HAP-1 (cell line): ENCODE measurements at regions not wholly inside any gene's neighbourhood (a gene's known extent, or its start where the extent isn't known, plus 50 kb on each side); places are given as distances from the start of the nearest gene placed in this dataset.

Source experiments
- DNase-seq, 2 experiments: peaks; one replicate each; pipeline ENCODE4 v3.0.0-alpha.2; 2016 to 2020; ENCODE audit warnings: low spot score in 2 of 2
- H3K27me3 ChIP-seq: fragments of 250-450 bp; sonication (Bioruptor Pico); 2 replicates; pipeline ENCODE4 v1.5.1; 2020; ENCODE audit warnings: low read depth, mild to moderate bottlenecking, moderate library complexity
- H3K36me3 ChIP-seq: fragments of 250-450 bp; sonication (Bioruptor Pico); replicated peaks from 2 replicates; pipeline ENCODE4 v1.5.1; 2020; ENCODE audit warnings: mild to moderate bottlenecking
- H3K4me1 ChIP-seq: fragments of 250-450 bp; sonication (Bioruptor Pico); 2 replicates; pipeline ENCODE4 v1.5.1; 2020; ENCODE audit warnings: mild to moderate bottlenecking
- H3K4me3 ChIP-seq: fragments of 250-450 bp; sonication (Bioruptor Pico); 2 replicates; pipeline ENCODE4 v1.5.1; 2020; ENCODE audit warnings: mild to moderate bottlenecking, moderate library complexity
- H3K9me3 ChIP-seq: fragments of 250-450 bp; sonication (Bioruptor Pico); 2 replicates; pipeline ENCODE4 v1.5.1; 2020; ENCODE audit warnings: mild to moderate bottlenecking, moderate library complexity
- in situ Hi-C: fragments of 300-500 bp; cut with MboI; formaldehyde crosslinking; loops from 3 replicates; pipeline ENCODE4 v1.14.3; 2020; ENCODE audit warnings: low sequenced_read_pairs, inconsistent platforms, mixed read lengths

DNA sequence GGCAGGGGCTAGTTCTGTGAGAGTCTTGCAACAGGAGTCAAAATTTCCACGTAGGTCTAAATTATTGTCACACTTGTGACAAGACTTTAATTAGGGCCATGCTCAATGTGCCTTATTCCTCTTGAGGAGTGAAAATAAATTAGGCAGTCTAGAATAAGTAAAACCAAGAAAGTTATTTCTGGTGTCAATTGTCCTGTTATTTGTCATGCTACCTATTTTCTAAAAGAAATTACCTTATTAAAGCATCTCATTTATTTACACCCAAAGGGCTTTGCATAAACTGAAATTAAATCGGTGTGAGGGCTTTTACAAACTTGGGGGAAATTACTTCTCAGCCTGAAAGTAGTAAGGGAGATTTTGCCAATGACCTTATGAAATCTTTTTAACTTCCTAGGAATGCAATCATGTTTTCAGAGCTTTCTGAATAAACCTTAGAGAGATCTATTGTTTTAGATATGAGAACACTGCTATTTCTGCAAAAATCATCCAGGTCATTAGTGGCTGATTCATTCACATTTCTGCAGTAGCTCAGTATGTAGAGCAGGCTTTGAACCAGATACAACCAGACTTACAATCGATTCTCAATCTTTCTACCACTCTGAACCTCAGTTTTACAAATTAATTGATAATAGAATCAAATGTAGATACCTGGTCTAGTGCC lies 221.2 kb upstream of the SAMSN1 start:
- no peak for DNase-seq
- no peak overlapping the region for H3K4me3 ChIP-seq
- H3K36me3 ChIP-seq: no peaks in the 10 kb centered on the region
- in situ Hi-C loops: no loop called here
- H3K4me1 ChIP-seq: no peaks in the 10 kb centered on the region
- H3K9me3 ChIP-seq: no peaks in the 10 kb centered on the region
- no peaks in the 10 kb centered on the region for H3K27me3 ChIP-seq

DNA sequence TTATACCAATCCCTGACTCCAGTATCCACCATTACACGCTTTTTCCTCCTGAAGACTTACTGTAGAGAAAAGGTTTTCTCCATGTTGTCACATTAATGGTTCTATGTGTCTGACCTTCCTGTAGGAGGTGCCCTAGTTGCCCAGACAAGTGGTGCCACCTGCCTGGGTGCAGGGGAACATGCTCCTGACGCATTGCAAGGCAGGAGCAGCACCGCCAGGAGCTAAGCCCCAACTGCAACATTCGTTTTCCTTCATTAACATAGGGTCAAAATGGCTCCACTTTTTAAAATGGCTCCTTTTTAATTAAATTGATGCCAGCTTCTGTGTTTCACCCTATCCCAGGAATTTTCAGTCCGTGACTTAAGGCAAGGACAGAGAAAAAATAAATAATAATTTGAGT lies 220.1 kb upstream of the SAMSN1 start:
- no peak overlapping the region for H3K4me3 ChIP-seq
- H3K4me1 ChIP-seq: no peaks in the 10 kb centered on the region
- DNase-seq: no peak
- H3K27me3 ChIP-seq: no peaks in the 10 kb centered on the region
- no peaks in the 10 kb centered on the region for H3K9me3 ChIP-seq
- H3K36me3 ChIP-seq: no peaks in the 10 kb centered on the region
- in situ Hi-C loops: no loop called here

DNA sequence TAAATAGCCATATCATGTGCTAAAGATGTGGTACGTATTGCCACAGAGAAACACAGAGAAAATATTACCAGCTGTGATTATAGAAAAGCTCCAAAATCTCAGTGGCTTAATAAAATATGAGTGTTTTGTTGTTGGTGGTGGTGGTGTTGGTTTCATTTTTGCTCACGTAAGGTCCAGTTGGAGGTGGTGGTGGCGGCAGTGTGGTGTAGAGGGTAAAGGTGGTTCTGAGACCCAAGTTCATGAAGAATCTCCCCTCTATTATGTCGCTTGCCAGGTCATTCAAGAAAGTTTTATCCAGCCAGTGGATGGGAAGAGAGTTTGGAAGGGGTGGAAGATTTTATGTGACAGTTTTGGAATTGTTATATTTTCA lies 217.6 kb upstream of the SAMSN1 start:
- Histone ChIP-seq H3K36me3 (no peaks in the 10 kb centered on the region), H3K4me3 (no peak overlapping the region), H3K27me3 (no peaks in the 10 kb centered on the region), H3K9me3 (no peaks in the 10 kb centered on the region), H3K4me1 (no peaks in the 10 kb centered on the region)
- no peak for DNase-seq
- in situ Hi-C loops: no loop called here

DNA sequence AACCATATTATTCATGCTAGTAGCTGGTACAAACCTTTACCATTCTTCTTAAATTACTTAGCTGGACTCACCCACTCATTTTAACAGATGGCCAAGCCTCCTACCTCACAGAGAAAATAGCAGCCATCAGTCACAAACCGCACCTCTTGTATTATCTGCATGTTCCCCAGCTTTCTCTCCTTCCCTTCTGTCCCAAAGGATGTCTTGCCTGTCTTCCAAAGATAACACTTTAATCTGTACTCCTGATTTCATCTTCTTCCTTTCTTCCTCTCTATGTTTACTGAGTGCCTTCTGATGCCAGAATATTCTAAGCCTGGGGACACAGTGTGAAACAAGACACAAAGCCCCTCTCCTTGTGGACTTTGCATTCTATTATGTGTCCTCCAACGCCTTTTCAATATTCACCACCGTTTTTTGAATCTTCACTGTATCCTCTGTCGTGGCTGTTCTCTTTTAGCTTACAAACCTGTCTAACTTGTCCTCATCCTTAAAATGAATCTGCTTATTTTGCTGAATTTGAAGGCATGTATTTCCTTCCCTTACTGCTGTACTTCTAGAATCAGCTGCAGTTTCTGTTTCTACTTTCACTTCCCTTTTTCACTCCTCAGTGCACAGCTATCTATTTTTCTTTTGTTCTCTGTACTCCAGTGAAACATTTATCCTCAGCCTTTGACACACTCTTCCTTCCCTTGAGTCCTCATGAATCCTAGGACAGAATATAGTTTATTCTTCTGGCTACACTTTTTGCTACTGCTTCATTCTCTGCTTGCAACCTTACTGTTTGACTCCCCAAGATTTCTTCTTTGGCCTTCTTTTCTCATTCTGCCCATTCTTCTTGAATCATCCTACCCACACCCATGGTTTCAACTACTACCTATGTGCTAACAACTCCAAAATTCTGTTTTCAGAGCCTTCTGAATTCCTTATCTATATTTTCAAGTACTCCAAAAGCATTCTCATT lies 216.9 kb upstream of the SAMSN1 start:
- no peak for DNase-seq
- H3K4me3 ChIP-seq: no peak overlapping the region
- in situ Hi-C loops: no loop called here
- no peaks in the 10 kb centered on the region for H3K9me3 ChIP-seq
- H3K36me3 ChIP-seq: no peaks in the 10 kb centered on the region
- H3K27me3 ChIP-seq: no peaks in the 10 kb centered on the region
- H3K4me1 ChIP-seq: no peaks in the 10 kb centered on the region

DNA sequence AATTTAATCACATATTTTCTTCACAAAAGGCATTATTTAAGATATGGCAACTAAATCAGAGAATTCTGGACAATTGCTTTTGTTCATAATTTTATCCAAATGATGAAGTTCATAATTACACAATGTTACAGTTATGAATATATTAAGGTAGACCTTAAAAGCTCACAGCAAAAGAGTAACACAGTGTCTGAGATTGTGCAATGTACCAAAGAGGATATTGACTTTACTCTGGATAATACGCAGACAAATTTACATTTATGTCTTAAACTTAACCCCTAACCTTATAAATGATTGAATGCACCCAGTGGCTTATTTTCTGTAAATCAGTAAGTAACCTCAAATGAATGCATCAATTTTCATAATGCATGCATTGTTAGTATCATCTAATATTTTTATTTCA lies 216.2 kb upstream of the SAMSN1 start:
- Histone ChIP-seq H3K9me3 (no peaks in the 10 kb centered on the region), H3K36me3 (no peaks in the 10 kb centered on the region), H3K4me1 (no peaks in the 10 kb centered on the region), H3K27me3 (no peaks in the 10 kb centered on the region), H3K4me3 (no peak overlapping the region)
- in situ Hi-C loops: no loop called here
- no peak for DNase-seq

DNA sequence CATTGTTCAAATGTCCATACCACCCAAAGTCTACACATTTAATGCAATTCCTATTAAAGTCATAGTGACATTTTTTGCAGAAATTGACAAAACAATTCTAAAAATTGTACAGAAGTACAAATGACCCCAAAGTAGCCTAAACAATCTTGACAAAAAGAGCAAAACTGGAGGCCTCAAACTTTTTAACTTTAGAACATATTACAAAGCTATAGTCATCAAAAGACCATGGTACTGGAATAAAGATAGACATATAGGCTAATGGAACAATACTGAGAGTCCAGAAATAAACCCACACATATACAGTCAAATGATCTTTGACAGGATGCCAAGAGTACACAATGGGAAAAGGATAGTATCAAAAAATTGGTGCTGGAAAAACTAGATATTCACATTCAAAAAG lies 213.2 kb upstream of the SAMSN1 start:
- Histone ChIP-seq H3K9me3 (no peaks in the 10 kb centered on the region), H3K27me3 (no peaks in the 10 kb centered on the region), H3K4me3 (no peak overlapping the region), H3K36me3 (no peaks in the 10 kb centered on the region), H3K4me1 (no peaks in the 10 kb centered on the region)
- no peak for DNase-seq
- in situ Hi-C loops: no loop called here

DNA sequence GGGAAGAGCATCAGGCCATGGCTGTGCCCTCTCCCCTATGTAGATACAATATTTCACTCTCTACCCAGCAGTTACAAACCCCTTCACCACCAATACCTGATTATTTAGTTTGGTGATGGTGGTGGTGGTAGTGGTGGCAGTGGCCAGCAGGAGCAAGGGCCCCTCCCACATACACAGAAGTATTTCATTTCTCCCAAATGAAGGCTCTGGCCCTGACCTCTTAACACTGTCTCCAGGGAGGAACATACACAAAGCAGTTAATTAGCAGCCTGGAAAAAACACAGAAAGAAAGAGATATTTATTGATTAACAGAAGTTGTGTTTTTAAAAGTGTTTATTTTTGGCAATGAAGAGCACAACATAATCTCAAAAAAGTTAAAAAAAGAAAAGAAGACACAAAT lies 212.7 kb upstream of the SAMSN1 start:
- no peaks in the 10 kb centered on the region for H3K36me3 ChIP-seq
- H3K9me3 ChIP-seq: no peaks in the 10 kb centered on the region
- no peaks in the 10 kb centered on the region for H3K27me3 ChIP-seq
- no peaks in the 10 kb centered on the region for H3K4me1 ChIP-seq
- no peak for DNase-seq
- H3K4me3 ChIP-seq: no peak overlapping the region
- in situ Hi-C loops: no loop called here

DNA sequence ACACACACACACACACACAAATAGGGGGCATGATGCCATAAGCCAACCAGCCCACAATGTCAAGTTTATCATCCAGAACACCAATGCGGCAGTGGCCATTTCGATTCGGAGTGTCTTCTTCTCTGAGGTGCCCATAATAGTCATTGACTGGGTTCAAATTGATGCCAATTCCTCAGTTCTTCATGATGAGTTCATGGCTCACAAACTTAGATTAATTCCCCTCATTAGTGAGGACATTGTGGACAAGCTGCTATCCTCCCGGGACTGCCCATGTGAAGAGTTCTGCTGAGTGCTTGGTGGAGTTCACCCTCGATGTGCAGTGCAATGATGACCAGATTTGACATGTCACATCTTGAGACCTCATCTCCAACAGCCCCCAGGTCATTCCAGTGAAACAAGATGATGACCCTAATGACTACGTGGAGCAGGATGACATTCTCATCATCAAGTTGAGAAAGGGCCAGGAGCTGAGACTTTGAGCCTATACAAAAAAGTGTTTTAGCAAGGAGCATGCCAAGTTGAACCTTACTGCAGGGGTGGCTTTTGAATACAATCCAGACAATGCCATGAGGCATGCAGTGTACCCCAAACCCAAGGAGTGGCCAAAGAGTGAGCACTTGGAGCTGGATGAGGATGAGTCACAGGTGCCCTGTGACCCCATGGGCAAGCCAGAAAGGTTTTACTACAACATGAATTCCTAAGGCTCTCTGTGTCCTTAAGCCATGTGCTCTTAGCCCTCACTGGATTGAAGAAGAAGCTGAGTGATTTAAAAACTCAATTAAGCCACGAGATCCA lies 211.6 kb upstream of the SAMSN1 start:
- H3K9me3 ChIP-seq: no peaks in the 10 kb centered on the region
- in situ Hi-C loops: no loop called here
- DNase-seq: no peak
- H3K4me1 ChIP-seq: no peaks in the 10 kb centered on the region
- no peaks in the 10 kb centered on the region for H3K27me3 ChIP-seq
- no peak overlapping the region for H3K4me3 ChIP-seq
- no peaks in the 10 kb centered on the region for H3K36me3 ChIP-seq

DNA sequence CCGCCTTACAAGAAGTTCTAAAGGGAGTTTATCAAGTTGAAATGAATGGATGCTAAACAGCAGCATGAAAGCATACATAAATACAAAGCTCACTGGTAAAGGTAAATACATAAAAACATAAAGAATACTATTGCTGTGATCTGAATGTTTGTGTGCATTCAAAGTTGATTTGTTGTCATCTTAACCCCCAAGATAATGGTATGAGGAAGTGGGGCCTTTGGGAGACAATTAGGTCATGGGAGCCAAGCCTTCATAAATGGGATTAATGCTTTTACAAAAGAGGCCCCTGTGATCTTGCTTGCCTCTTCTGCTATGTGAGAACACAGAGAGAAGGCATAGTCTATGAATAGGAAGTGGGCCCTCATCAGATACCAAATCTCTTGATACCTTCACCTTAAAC lies 209.0 kb upstream of the SAMSN1 start:
- H3K9me3 ChIP-seq: no peaks in the 10 kb centered on the region
- no peaks in the 10 kb centered on the region for H3K4me1 ChIP-seq
- no peak for DNase-seq
- H3K4me3 ChIP-seq: no peak overlapping the region
- in situ Hi-C loops: no loop called here
- no peaks in the 10 kb centered on the region for H3K27me3 ChIP-seq
- no peaks in the 10 kb centered on the region for H3K36me3 ChIP-seq

DNA sequence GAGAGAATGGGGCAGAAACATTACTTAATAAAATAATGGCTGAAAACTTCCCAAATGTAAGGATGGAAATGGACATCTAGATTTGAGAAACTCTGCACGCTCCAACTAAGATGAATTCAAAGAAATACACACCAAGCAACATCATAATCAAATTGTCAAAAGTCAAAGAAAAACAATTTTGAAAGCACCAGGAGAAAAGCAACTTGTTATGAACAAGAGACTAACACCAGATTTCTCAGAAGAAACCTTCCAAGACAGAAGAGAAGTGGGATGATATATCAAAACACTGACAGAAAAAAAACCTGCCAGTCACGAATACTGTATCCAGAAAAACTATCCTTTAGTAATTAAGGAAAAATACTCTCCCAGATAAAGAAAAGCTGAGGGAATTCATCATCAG lies 208.6 kb upstream of the SAMSN1 start:
- no peaks in the 10 kb centered on the region for H3K9me3 ChIP-seq
- no peaks in the 10 kb centered on the region for H3K27me3 ChIP-seq
- DNase-seq: no peak
- no peak overlapping the region for H3K4me3 ChIP-seq
- no peaks in the 10 kb centered on the region for H3K36me3 ChIP-seq
- in situ Hi-C loops: no loop called here
- no peaks in the 10 kb centered on the region for H3K4me1 ChIP-seq

DNA sequence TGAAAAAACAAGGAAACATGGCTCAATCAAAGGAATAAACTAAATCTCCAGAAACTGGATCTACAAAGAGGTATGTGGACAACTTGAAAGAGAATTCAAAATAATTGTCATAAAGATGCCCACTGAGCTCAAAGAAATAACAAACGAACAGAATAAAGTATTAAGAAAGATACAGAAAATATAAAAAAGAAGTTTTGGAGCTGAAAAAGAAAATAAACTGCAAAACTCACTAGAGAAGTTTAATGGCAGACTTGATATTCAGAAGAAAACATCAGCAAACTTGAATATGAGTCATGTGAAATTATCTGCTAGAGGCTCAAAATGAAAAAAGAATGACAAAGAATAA lies 208.1 kb upstream of the SAMSN1 start:
- no peaks in the 10 kb centered on the region for H3K36me3 ChIP-seq
- no peak for DNase-seq
- H3K9me3 ChIP-seq: no peaks in the 10 kb centered on the region
- H3K4me3 ChIP-seq: no peak overlapping the region
- in situ Hi-C loops: no loop called here
- H3K4me1 ChIP-seq: no peaks in the 10 kb centered on the region
- no peaks in the 10 kb centered on the region for H3K27me3 ChIP-seq

DNA sequence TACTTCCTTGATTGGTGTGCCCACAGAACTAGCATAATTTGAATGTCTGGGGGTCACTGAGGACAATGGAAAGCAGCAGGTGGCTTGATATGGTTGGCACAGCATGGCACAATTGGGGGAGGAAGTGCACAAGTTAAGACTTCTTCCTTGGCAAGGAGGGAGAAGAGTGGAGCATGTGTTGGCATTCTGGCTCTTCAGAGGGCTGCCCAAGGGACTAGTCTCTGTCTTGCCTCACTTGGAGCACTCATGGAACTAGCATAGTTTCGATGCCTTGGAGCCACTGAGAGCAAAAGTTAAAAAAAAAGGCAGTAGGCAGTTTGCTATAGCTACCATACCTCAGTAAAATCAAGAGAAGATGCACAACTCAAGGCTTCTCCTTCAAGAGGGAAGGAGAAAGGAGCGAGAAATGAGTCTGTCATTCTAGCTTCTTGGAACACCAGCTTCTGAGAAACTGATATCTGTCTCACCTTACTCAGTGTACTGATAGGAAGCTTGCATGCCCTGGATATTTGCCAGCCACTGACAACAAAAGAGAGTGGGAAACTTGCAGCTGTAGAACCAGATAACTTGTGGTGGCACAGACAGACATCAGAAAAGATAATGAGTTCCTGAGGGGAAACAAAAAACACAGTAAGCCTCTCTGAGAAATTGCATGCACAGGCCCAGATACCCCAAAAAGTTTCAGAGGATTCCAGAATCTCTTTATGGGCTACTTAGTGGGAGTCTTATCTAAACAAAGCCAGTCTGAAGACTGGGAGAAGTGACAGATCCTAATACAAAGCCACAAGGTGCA lies 207.5 kb upstream of the SAMSN1 start:
- no peaks in the 10 kb centered on the region for H3K9me3 ChIP-seq
- no peak for DNase-seq
- no peaks in the 10 kb centered on the region for H3K27me3 ChIP-seq
- H3K36me3 ChIP-seq: no peaks in the 10 kb centered on the region
- in situ Hi-C loops: no loop called here
- H3K4me1 ChIP-seq: no peaks in the 10 kb centered on the region
- H3K4me3 ChIP-seq: no peak overlapping the region

DNA sequence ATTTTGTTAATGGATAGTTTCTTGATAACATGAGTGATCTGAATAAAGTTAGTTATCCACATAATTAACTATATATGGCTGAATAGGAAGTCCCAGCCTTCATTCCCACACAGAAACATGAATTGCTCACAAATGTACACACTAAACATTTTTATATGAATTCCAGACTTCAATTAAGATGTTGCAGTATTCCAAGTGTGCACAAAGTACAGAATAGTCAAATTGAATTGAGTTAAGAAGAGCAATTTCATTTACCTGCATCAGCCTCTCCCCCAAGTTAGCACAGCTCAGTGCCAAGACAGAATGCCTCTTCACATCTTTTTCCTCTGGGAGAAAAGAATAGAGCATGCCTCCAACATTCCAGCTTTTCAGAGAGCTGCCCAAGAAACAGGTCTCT lies 207.0 kb upstream of the SAMSN1 start:
- no peaks in the 10 kb centered on the region for H3K4me1 ChIP-seq
- no peaks in the 10 kb centered on the region for H3K9me3 ChIP-seq
- H3K4me3 ChIP-seq: no peak overlapping the region
- no peak for DNase-seq
- H3K27me3 ChIP-seq: no peaks in the 10 kb centered on the region
- in situ Hi-C loops: no loop called here
- no peaks in the 10 kb centered on the region for H3K36me3 ChIP-seq
